GM18868 (cell line): ENCODE measurements at regions not wholly inside any gene's neighbourhood (a gene's known extent, or its start where the extent isn't known, plus 50 kb on each side); places are given as distances from the start of the nearest gene placed in this dataset.

Experiments
- ATAC-seq: cut with Tn5 transposase; IDR thresholded peaks from one replicate; pipeline ENCODE4 v1.9.1; 2021; ENCODE audit warnings: mild to moderate bottlenecking, moderate library complexity; ENCODE audit not compliant: unreplicated experiment

DNA sequence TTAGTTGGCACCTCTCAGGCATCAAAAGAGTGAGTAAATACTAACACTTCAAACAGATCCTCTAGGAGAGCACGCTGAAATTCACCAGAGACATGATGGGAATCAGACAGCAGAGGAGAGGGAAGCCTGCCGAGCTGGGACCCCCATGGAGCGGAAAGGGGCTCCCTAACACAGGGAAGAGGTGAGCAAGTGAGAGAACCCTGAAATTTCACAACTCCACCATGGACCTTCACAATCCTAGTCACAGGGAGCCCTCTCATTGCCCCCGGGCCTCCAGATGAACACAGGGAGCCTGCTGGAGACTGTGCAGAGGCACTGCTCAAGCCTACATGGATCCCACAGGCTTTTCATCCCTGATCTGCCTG is 59.2 kb upstream of the ANTXRL start:
- no peak for ATAC-seq

DNA sequence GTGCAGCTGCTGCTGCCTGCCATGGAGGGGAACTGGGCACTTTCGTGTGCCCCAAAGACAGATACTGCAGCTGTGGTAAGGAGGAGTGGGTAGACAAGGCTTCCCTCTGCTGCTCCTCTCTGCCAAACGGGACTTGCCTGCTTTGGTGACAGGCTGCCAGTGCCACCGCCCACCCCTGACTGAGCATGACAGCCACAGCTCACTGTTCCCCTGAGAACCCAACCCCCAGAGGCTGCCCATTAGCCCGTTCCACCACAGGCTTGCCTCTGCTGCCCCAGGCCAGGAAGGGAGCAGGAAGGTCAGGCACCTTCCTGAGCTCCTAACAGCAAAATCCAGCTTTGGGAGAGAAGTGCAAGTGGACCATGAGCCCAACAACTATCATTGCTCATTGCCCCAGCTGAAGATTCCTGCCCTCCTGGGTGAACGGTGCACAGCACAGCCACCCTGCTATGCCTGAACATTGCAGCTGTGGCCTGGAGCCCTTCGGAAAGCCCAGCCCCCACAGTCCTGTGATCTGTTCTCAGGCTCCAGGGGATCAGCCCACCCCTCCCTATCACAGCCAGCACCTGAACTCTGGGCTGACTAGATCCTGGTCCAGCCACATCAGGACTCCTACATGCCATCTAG is 58.7 kb upstream of the ANTXRL start:
- ATAC-seq = peak; percentile 11

DNA sequence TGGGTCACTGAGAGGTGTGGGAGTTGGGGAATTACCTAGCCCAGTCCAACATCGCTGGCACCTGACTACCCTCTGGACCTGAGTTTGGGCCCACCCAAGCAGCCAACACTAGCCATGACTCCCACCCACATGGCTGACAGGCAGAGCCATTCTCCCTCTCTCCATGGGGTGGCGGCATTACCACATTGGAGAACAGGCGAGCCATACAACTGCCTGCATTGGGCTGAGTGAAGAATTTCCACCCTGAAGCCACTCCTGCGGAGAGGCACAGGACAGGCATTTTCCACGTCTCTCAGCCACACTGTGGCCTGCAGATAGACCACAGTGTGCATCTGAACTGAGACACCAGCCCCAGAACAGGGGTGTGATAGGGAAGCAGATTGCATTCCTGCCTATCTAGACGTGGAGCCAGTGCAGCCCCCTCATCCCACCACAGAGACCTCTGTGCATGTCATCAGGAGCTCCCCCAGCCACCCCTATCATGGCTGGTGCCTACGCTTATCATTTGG is 58.2 kb upstream of the ANTXRL start:
- peak; percentile 92 for ATAC-seq

DNA sequence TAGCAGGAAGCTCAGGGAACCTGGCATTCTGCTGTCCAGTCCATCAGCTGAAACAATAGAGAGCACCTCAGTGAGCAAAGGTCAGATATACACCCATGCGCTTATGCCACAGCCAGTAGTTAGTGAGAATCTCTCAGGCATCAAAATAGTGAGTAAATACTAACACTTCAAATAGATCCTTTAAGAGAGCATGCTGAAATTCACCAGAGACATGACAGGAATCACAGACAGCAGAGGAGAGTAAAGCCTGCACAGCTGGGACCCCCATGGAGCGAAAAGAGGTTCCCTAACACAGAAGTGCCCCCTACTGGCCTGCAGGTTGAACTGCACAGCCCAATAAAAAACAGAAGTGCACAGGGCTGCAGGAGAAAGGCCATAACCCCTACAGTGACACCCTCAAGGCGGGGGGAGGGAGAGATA is 57.6 kb upstream of the ANTXRL start:
- no peak for ATAC-seq

DNA sequence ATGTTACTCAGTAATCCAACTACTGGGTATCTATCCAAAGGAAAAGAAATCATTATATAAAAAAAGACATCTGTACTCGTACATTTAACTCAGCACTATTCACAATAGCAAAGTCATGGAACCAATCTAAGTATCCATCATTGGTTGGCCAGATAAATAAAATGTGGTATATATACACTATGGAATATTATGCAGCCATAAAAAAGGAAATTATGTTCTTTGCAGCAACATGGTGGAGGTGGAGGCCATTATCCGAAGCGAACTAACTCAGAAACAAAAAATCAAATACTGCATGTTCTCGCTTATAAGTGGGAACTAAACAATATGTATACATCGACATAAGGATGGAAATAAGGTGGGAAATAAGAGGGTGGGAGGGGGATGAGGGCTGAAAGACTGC is 56.2 kb upstream of the ANTXRL start:
- ATAC-seq = no peak

DNA sequence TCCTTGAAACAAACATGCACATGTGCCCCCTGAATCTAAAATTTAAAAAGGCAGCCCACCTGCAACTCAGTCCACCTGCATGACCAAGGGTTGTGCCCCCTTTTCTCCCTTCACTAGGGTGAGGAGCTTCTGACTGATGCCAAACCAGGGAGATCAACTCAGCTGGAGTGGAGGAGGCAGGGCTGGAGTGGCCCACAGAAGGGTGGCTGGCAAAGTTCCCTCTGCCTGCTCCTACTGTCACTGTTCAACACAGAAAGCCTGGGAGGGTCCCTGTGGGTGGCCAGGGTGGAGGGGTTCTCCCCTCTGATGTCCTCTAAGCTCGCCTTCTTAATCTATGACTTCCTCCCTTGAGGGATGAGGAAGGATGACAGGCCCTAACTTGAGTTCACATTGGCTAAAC is 55.7 kb upstream of the ANTXRL start:
- no peak for ATAC-seq

DNA sequence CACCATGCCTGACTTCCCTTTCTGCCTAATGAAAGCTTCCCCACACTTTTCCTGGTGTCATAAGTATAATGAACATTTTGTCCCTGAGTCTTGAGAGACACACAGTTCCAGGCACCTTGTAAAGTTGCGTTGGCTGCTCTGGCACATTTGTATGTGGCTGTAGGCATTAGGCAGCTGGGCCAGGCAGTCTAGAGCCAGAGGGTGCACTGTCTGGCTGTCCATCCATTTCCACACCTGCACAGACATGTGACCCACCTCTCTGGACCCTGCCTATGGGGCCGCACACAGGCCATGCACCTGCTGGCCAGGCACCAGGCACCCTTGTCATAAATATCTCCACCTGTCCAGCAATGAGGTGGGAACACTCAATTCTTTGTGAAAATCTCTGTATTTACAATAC is 54.7 kb upstream of the ANTXRL start:
- ATAC-seq = no peak

DNA sequence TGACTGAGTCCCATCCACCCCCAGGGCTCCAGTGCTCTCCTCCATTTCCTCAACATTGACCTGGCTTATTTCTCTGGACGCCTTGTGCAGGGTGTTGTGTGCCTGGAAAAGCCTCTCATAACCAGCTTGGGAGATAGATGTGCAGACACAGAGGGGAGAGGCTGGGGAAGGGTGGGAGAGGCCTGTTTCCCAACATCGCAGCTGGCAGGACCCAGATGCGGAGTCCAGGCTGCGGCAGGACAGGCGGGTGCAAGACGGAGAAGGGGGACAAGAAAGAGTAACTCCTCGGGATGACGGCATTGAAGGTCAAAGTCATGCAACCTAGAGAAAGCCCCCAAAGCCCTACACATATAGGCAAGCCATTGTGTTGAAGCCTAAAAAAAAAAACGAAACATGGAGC is 54.1 kb upstream of the ANTXRL start:
- ATAC-seq = no peak

DNA sequence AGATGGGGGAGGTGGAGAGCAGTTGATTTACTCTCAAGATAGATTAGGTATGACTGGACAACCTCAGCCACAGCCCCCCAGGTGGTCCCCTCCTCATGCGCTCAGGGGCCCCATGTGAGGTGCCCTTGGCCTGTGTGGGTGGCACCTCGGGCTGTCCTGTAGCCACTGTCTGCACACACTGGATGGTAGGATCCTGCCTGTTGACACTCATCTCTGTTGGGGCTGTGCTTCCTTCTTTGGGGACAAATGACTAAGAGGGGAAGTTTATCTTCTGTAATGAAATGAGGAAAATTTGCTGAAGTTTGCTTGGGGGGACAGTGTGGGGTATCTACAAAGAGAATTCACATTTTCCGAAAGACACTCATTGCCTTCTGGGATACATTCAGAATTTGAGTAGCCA is 53.6 kb upstream of the ANTXRL start:
- no peak for ATAC-seq

DNA sequence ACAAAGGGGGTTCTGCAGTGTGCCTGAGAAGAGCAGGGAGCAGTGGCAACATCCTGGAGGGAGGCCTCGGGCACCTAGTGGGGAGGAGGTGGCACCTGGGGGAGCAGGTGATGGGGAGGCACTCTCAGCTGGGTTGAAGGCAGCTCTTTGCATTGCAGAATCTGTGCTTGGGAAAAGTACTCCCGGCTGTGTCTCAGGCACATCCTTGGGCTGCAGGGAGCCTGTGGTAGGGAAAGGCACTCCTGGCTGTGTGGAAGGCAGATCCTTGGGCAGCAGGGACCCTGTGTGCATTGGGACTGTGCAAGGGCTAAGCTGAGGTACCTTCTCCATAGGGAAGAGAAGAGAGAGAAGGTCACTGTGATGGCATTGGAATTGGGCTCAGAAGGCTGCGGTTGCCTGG is 52.8 kb upstream of the ANTXRL start:
- no peak for ATAC-seq

DNA sequence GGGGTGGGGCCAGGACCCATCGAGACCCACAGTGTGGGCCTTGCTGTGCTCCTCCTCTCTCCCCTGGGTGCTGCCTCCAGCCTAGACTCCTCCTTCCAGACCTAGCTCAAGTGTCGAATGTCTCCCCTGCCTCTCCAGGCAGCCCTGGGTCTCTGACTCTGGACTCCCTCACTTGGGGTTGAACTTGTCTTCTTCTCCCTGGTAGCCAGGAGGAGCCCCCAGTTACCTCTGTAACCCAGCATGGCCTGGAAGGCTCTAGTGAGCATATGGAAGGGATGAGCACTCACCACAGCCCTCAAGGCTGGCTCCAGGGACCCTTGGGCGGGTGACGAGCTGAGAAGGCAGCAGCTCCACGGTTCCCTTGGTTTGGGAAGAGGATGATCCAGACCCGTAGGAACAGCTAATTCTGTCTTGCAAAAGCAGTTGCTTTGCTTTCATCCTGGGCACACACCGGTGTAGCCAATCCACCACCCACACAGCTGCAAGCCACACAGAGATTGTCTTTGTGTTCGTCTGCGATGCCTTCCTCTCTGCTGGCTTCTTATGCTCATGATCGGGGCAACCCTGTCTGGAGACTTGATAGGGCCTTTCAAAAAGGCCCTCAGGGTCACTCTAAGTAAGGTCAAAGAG is 52.3 kb upstream of the ANTXRL start:
- ATAC-seq = no peak

DNA sequence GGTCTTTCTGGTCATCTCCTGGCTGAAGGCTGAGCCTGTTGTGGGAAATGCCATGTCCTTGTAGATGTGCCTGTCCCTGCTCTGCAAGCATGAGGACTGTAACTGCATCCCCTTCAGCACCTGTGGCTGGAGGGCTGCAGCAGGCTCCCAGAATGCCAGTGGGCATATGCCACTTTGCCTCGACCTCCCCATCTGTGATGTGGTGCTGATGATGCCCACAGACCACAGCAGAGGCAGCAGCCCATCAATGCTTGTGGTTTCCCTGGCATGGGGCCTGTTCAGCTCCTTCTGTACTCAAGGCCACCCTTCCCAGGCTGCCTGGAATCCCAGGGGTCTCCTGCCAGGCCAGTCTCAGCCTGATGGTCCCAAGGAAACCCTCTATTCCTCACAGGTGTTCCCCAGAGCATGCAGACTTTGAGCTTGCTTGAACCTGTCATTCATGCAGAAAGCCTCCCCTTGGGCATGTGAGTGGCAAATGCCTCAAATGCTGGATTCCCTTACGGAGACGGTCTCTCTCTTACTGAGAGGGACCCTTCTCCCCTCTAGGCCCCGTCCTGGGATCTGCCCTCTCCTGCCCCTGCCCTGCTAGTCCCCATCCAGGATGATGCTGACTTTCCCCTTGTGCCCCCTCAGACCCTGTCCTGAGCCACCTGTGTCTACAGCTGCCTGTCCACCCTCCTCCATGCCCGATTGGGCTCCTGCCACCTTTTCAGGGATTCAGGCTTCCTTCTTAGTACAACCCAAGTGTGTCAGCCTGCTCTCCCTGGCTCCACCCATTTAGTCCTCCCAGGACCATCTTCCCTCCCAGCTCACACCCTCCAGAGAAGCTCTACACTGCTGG is 50.9 kb upstream of the ANTXRL start:
- ATAC-seq = no peak

DNA sequence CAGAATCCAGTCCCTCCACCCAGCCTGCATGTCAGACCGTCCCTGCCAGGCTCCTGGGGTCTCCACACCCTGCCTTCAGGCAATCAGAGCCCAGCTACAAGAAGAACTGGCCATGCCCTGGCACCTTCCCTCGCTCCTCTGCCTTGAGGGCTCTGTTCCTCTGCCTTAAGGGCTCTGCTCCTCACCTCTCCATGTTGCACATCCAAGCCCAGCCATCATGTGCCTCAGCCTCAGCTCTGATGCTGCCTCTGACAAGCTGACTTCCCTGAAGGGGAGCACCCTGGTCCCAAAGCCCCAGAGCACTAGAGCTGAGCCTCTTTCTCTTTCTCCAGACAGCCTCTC is 50.3 kb upstream of the ANTXRL start:
- no peak for ATAC-seq

DNA sequence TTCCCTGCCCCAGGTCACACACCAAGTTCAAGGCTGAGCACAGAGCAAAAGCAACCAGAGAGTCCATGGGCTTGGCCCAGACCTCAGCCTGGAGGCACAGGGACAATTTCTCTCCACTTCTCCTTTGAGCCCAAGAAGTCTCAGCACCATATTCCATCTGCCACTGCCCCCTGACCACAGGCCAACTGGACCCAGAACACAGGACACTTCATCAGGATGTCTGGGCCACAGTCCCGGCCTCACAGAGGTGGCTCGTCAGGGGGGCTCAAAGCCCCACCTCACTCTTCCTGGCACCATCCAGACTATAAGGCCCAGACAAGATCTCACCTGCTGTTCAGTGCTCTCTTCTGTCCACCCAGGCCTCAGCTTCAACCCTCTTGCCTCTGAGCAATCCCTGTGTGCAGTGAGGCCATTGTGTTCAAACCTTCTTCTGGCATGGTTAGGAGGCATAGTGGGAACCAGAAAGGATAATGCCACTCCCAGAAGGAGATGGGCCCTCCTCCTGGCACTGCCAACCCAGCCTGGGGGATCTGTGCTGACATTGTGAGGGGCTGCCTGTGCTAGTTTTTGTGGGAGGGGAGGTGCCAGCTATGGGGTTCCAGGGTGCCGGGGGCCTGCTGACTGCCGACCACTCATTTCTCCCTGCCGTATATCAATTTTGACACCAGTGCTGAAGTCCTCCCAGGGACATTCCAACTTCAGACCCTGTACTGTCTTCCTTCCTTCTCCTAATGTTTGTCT is 49.7 kb upstream of the ANTXRL start:
- ATAC-seq = no peak
